Smooth muscle cell (in vitro differentiated cells): ENCODE measurements at regions not wholly inside any gene's neighbourhood (a gene's known extent, or its start where the extent isn't known, plus 50 kb on each side); places are given as distances from the start of the nearest gene placed in this dataset.

ENCODE experiments used
- DNase-seq: peaks from one replicate; lab custom pipeline; 2025; ENCODE audit not compliant: unreplicated experiment; lab: John Stamatoyannopoulos, UW
- H2AFZ ChIP-seq: fragments of 200-600 bp; sonication (generic); 2 replicates; pipeline ENCODE4 v1.6.0; 2016; ENCODE audit warnings: antibody characterized with exemption, low read depth, mild to moderate bottlenecking
- H3F3A ChIP-seq: fragments of 200-600 bp; sonication (generic); 2 replicates; pipeline ENCODE4 v1.6.0; 2017; ENCODE audit warnings: antibody characterized with exemption, low read depth
- H3K27ac ChIP-seq: fragments of 200-600 bp; sonication (generic); 2 replicates; pipeline ENCODE4 v1.5.1; 2016; ENCODE audit warnings: low read depth, mild to moderate bottlenecking
- H3K27me3 ChIP-seq: fragments of 200-600 bp; sonication (generic); 2 replicates; pipeline ENCODE4 v1.6.1; 2016; ENCODE audit warnings: low read depth, mild to moderate bottlenecking
- H3K36me3 ChIP-seq: fragments of 200-600 bp; sonication (generic); 2 replicates; pipeline ENCODE4 v1.5.1; 2016; ENCODE audit warnings: low read depth
- H3K4me1 ChIP-seq: fragments of 200-600 bp; sonication (generic); 2 replicates; pipeline ENCODE4 v1.5.1; 2016; ENCODE audit warnings: low read depth
- H3K4me2 ChIP-seq: fragments of 200-600 bp; sonication (generic); 2 replicates; pipeline ENCODE4 v1.6.0; 2016; ENCODE audit warnings: mild to moderate bottlenecking
- H3K4me3 ChIP-seq: fragments of 200-600 bp; sonication (generic); 2 replicates; pipeline ENCODE4 v1.5.1; 2016; ENCODE audit warnings: mild to moderate bottlenecking
- H3K79me2 ChIP-seq: fragments of 200-600 bp; sonication (generic); 2 replicates; pipeline ENCODE4 v1.6.0; 2016; ENCODE audit warnings: low read depth, mild to moderate bottlenecking
- H3K9ac ChIP-seq: fragments of 200-600 bp; sonication (generic); 2 replicates; pipeline ENCODE4 v1.6.0; 2016; ENCODE audit warnings: low read depth
- H3K9me3 ChIP-seq: fragments of 200-600 bp; sonication (generic); replicated peaks from 2 replicates; pipeline ENCODE4 v1.5.1; 2016; ENCODE audit warnings: low read depth
- H4K20me1 ChIP-seq: fragments of 200-600 bp; sonication (generic); 2 replicates; pipeline ENCODE4 v1.6.0; 2016; ENCODE audit warnings: low read depth
- WGBS: methylation state at CpG from one replicate; pipeline ENCODE4 v1.1.7; 2016; ENCODE audit warnings: low lambda C conversion rate; 5-methylcytosine and 5-hydroxymethylcytosine counted together
- TF ChIP-seq, protein P1 (sequence below): fragments of 200-600 bp; sonication (generic); IDR thresholded peaks from 2 replicates; pipeline ENCODE4 v1.5.1; 2017; ENCODE audit warnings: borderline replicate concordance, mild to moderate bottlenecking, antibody characterized with exemption; ENCODE audit not compliant: insufficient read depth, poor library complexity, severe bottlenecking

GRCh38 chr1:57845041-57845440 is 421.2 kb upstream of the DAB1 start:
- Histone ChIP-seq H3K9me3 (no peaks in the 10 kb centered on the region), H3K9ac (no peak overlapping the region), H3K4me3 (no peak overlapping the region), H4K20me1 (no peaks in the 10 kb centered on the region), H3K27me3 (no peaks in the 10 kb centered on the region), H3K4me1 (no peaks in the 10 kb centered on the region), H3F3A (no peaks in the 10 kb centered on the region), H3K4me2 (no peak overlapping the region), H3K27ac (peak overlapping the region; percentile 13), H3K36me3 (no peaks in the 10 kb centered on the region), H2AFZ (no peak overlapping the region), H3K79me2 (no peaks in the 10 kb centered on the region)
- WGBS = 49% methylated on average over 1 of the region's 1 CpG
- DNase-seq = no peak
- TF ChIP-seq, protein P1, sequence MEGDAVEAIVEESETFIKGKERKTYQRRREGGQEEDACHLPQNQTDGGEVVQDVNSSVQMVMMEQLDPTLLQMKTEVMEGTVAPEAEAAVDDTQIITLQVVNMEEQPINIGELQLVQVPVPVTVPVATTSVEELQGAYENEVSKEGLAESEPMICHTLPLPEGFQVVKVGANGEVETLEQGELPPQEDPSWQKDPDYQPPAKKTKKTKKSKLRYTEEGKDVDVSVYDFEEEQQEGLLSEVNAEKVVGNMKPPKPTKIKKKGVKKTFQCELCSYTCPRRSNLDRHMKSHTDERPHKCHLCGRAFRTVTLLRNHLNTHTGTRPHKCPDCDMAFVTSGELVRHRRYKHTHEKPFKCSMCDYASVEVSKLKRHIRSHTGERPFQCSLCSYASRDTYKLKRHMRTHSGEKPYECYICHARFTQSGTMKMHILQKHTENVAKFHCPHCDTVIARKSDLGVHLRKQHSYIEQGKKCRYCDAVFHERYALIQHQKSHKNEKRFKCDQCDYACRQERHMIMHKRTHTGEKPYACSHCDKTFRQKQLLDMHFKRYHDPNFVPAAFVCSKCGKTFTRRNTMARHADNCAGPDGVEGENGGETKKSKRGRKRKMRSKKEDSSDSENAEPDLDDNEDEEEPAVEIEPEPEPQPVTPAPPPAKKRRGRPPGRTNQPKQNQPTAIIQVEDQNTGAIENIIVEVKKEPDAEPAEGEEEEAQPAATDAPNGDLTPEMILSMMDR = no peak

- H3K4me2 ChIP-seq = no peak overlapping the region
- no peaks in the 10 kb centered on the region for H4K20me1 ChIP-seq
- H3K36me3 ChIP-seq = no peaks in the 10 kb centered on the region
- H3K9me3 ChIP-seq = no peaks in the 10 kb centered on the region
- TF ChIP-seq, protein P1 = no peak
- H3K79me2 ChIP-seq = no peaks in the 10 kb centered on the region
- no peak overlapping the region for H3K4me3 ChIP-seq
- H2AFZ ChIP-seq = no peak overlapping the region
- H3K27ac ChIP-seq = no peak overlapping the region
- H3K4me1 ChIP-seq = no peaks in the 10 kb centered on the region
- no peaks in the 10 kb centered on the region for H3F3A ChIP-seq
- WGBS = 87% methylated on average over 3 of the region's 3 CpGs
- no peaks in the 10 kb centered on the region for H3K27me3 ChIP-seq
- no peak for DNase-seq
- H3K9ac ChIP-seq = no peak overlapping the region
Measured at GRCh38 chr1:57844382-57844980, 420.6 kb upstream of the DAB1 start.

- H3K36me3 ChIP-seq = no peaks in the 10 kb centered on the region
- TF ChIP-seq, protein P1 = no peak
- no peak overlapping the region for H3K27ac ChIP-seq
- no peaks in the 10 kb centered on the region for H4K20me1 ChIP-seq
- no peak overlapping the region for H2AFZ ChIP-seq
- peak overlapping the region; percentile 35 for H3K4me2 ChIP-seq
- no peaks in the 10 kb centered on the region for H3F3A ChIP-seq
- no peaks in the 10 kb centered on the region for H3K4me1 ChIP-seq
- no peak for DNase-seq
- no peaks in the 10 kb centered on the region for H3K27me3 ChIP-seq
- H3K9ac ChIP-seq = no peak overlapping the region
- no peak overlapping the region for H3K4me3 ChIP-seq
- H3K79me2 ChIP-seq = no peaks in the 10 kb centered on the region
- no peaks in the 10 kb centered on the region for H3K9me3 ChIP-seq
Measured at GRCh38 chr1:57843760-57844159, 419.9 kb upstream of the DAB1 start.

DNA sequence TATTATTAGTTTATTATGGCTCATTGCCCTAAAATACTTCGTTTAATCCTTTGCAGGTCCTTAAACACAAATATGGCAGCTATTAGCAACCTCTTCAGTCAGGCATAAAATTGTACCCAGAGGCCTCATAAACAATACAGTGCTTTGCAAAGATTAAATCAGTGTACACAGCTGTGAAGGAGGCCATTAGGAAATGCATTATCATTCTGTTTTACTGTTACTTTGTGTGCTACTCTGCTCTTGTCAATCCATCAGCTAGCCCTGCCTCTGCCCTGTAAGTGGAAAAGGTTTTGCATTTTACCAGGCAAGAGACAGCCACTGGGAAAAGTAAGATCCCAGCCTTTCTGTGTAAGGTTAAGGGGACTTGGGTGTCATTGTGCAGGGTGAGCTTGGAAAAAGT is 415.7 kb upstream of the DAB1 start:
- no peaks in the 10 kb centered on the region for H3K4me1 ChIP-seq
- H3K27ac ChIP-seq = no peak overlapping the region
- H3K4me3 ChIP-seq = no peak overlapping the region
- no peak overlapping the region for H3K9ac ChIP-seq
- no peak overlapping the region for H3K4me2 ChIP-seq
- H3K9me3 ChIP-seq = no peaks in the 10 kb centered on the region
- no peak overlapping the region for H2AFZ ChIP-seq
- TF ChIP-seq, protein P1 = no peak
- no peaks in the 10 kb centered on the region for H3K27me3 ChIP-seq
- no peak for DNase-seq
- no peaks in the 10 kb centered on the region for H4K20me1 ChIP-seq
- WGBS = 97% methylated on average over 1 of the region's 1 CpG
- H3K79me2 ChIP-seq = no peaks in the 10 kb centered on the region
- H3F3A ChIP-seq = no peaks in the 10 kb centered on the region
- no peaks in the 10 kb centered on the region for H3K36me3 ChIP-seq
